ENCODE measurements at regions not wholly inside any gene's neighbourhood (a gene's known extent, or its start where the extent isn't known, plus 50 kb on each side); places are given as distances from the start of the nearest gene placed in this dataset.
"Not testable (repeated sequence)": the region's sequence is repeated elsewhere in the genome, so short reads cannot be mapped to it uniquely, and the experiment has no call there.

DNA sequence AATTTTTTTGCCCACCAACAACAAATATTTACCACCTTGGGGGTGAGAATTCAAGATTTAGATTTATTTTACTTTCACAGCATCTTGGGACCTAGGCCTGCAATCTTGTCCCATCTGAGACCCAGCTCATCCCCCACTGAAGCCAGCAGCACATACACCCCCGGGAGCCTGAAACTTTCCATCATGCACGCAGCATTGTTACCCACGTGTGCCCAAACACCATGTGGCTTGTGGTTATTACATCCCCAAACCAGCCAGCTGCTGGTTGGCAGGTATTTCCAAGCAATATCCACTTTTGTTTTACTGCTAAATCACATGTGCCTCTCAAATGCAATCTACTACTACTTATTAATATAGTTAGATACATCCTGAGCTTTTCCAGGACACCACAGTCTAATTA is 149.3 kb upstream of the NT5E start:
- no peak overlapping the region for H3K27ac ChIP-seq
- no peak overlapping the region for H3K4me2 ChIP-seq (ENCODE audit: unreplicated experiment)
- no peaks in the 10 kb centered on the region for H3K9me3 ChIP-seq (ENCODE audit: low read depth)
- H3K36me3 ChIP-seq (ENCODE audit: low read depth): no peaks in the 10 kb centered on the region
- H3K9me2 ChIP-seq (ENCODE audit: insufficient read depth): no peaks in the 10 kb centered on the region
- H3F3A ChIP-seq (ENCODE audit: insufficient read depth): no peaks in the 10 kb centered on the region
- H3K27me3 ChIP-seq (replicated peaks; ENCODE audit: insufficient read depth): no peaks in the 10 kb centered on the region
- no peaks in the 10 kb centered on the region for H4K20me1 ChIP-seq (ENCODE audit: insufficient read depth)
- H2AFZ ChIP-seq: no peak overlapping the region
- no peak for TF ChIP-seq EZH2 (IDR thresholded peaks at IDR 0.05; ENCODE audit: insufficient read depth, poor library complexity, severe bottlenecking)
- TF ChIP-seq EZH2phosphoT487 (IDR thresholded peaks at IDR 0.05; ENCODE audit: insufficient read depth, low read depth): no peak
- DNase-seq: no peak
- no peak overlapping the region for H3K9ac ChIP-seq
- H3K79me2 ChIP-seq (ENCODE audit: insufficient read depth): no peaks in the 10 kb centered on the region
- no peaks in the 10 kb centered on the region for H3K4me1 ChIP-seq (ENCODE audit: insufficient read depth)
- WGBS, 2 experiments (ENCODE audit: low coverage in 1 of 2, low lambda C conversion rate in 2 of 2, missing lambda C conversion rate in 2 of 2): 56 to 58% methylated on average over 3 of the region's 3 CpGs
- in situ Hi-C loops (cut with MboI): no loop called here
- no peak overlapping the region for H3K4me3 ChIP-seq

GRCh38 chr6:85298553-85298952 is 151.3 kb upstream of the NT5E start:
- no peaks in the 10 kb centered on the region for H3K4me1 ChIP-seq (ENCODE audit: insufficient read depth)
- in situ Hi-C loops (cut with MboI): no loop called here
- H2AFZ ChIP-seq: no peak overlapping the region
- no peak overlapping the region for H3K27ac ChIP-seq
- H3K27me3 ChIP-seq (replicated peaks; ENCODE audit: insufficient read depth): no peaks in the 10 kb centered on the region
- no peaks in the 10 kb centered on the region for H3K36me3 ChIP-seq (ENCODE audit: low read depth)
- no peak overlapping the region for H3K9ac ChIP-seq
- H4K20me1 ChIP-seq (ENCODE audit: insufficient read depth): no peaks in the 10 kb centered on the region
- no peaks in the 10 kb centered on the region for H3K9me2 ChIP-seq (ENCODE audit: insufficient read depth)
- no peak overlapping the region for H3K4me2 ChIP-seq (ENCODE audit: unreplicated experiment)
- H3K9me3 ChIP-seq (ENCODE audit: low read depth): no peaks in the 10 kb centered on the region
- DNase-seq: no peak
- no peak overlapping the region for H3K4me3 ChIP-seq
- H3K79me2 ChIP-seq (ENCODE audit: insufficient read depth): no peaks in the 10 kb centered on the region
- no peaks in the 10 kb centered on the region for H3F3A ChIP-seq (ENCODE audit: insufficient read depth)
- 46 to 55% methylated on average over 3 of the region's 3 CpGs for WGBS, 2 experiments (ENCODE audit: low coverage in 1 of 2, low lambda C conversion rate in 2 of 2, missing lambda C conversion rate in 2 of 2)
- TF ChIP-seq EZH2 (IDR thresholded peaks at IDR 0.05; ENCODE audit: insufficient read depth, poor library complexity, severe bottlenecking) (no peak), EZH2phosphoT487 (IDR thresholded peaks at IDR 0.05; ENCODE audit: insufficient read depth, low read depth) (no peak)

DNA sequence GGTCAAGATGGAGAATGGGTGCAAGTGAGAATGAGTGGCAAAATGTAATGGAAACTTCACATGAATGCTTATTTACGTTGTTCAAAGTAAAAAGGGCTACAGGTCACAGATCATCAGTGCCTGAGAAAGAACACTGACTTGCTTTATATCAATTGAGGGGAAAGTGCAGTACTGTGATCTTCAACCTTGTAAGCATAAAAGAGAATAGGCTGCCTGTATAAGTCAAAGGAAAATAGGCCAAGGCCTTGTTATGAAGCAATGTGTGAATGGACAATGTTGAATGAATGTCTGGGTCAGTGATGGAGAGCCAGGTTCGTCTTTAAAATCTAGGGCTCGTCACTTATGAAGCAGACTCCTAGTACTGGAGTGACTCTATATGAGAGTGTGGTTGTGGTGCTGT is 158.6 kb upstream of the NT5E start:
- Histone ChIP-seq H3K4me1 (ENCODE audit: insufficient read depth) (no peaks in the 10 kb centered on the region), H4K20me1 (ENCODE audit: insufficient read depth) (no peaks in the 10 kb centered on the region), H2AFZ (no peak overlapping the region), H3K36me3 (ENCODE audit: low read depth) (no peaks in the 10 kb centered on the region), H3K4me2 (ENCODE audit: unreplicated experiment) (no peak overlapping the region), H3K4me3 (no peak overlapping the region), H3K9ac (no peak overlapping the region), H3F3A (ENCODE audit: insufficient read depth) (no peaks in the 10 kb centered on the region), H3K9me2 (ENCODE audit: insufficient read depth) (no peaks in the 10 kb centered on the region), H3K27ac (no peak overlapping the region), H3K27me3 (replicated peaks; ENCODE audit: insufficient read depth) (no peaks in the 10 kb centered on the region; the same call in 1 of the 2 replicates), H3K79me2 (ENCODE audit: insufficient read depth) (no peaks in the 10 kb centered on the region), H3K9me3 (ENCODE audit: low read depth) (no peaks in the 10 kb centered on the region)
- TF ChIP-seq EZH2 (IDR thresholded peaks at IDR 0.05; ENCODE audit: insufficient read depth, poor library complexity, severe bottlenecking) (no peak), EZH2phosphoT487 (IDR thresholded peaks at IDR 0.05; ENCODE audit: insufficient read depth, low read depth) (no peak)
- DNase-seq: no peak
- in situ Hi-C loops (cut with MboI): no loop called here
- 70 to 79% methylated on average over 3 of the region's 3 CpGs for WGBS, 2 experiments (ENCODE audit: low coverage in 1 of 2, low lambda C conversion rate in 2 of 2, missing lambda C conversion rate in 2 of 2)

GRCh38 chr6:85287654-85288053 is 162.2 kb upstream of the NT5E start:
- no peaks in the 10 kb centered on the region for H3K4me1 ChIP-seq (ENCODE audit: insufficient read depth)
- no peaks in the 10 kb centered on the region; the same call in 1 of the 2 replicates for H3K27me3 ChIP-seq (replicated peaks; ENCODE audit: insufficient read depth)
- no peak overlapping the region for H2AFZ ChIP-seq
- H3F3A ChIP-seq (ENCODE audit: insufficient read depth): no peaks in the 10 kb centered on the region
- WGBS, 2 experiments (ENCODE audit: low coverage in 1 of 2, low lambda C conversion rate in 2 of 2, missing lambda C conversion rate in 2 of 2): 67 to 68% methylated on average over 9 of the region's 9 CpGs
- H3K9me3 ChIP-seq (ENCODE audit: low read depth): no peaks in the 10 kb centered on the region
- no peak overlapping the region for H3K4me3 ChIP-seq
- DNase-seq: no peak
- H3K9me2 ChIP-seq (ENCODE audit: insufficient read depth): no peaks in the 10 kb centered on the region
- in situ Hi-C loops (cut with MboI): no loop called here
- H3K79me2 ChIP-seq (ENCODE audit: insufficient read depth): no peaks in the 10 kb centered on the region
- no peak for TF ChIP-seq EZH2phosphoT487 (IDR thresholded peaks at IDR 0.05; ENCODE audit: insufficient read depth, low read depth)
- no peak for TF ChIP-seq EZH2 (IDR thresholded peaks at IDR 0.05; ENCODE audit: insufficient read depth, poor library complexity, severe bottlenecking)
- no peaks in the 10 kb centered on the region for H3K36me3 ChIP-seq (ENCODE audit: low read depth)
- no peak overlapping the region for H3K9ac ChIP-seq
- no peak overlapping the region for H3K4me2 ChIP-seq (ENCODE audit: unreplicated experiment)
- H4K20me1 ChIP-seq (ENCODE audit: insufficient read depth): no peaks in the 10 kb centered on the region
- H3K27ac ChIP-seq: no peak overlapping the region

GRCh38 chr6:85287158-85287557 is 162.7 kb upstream of the NT5E start:
- no peak for DNase-seq
- Histone ChIP-seq H3K4me2 (ENCODE audit: unreplicated experiment) (no peak overlapping the region), H3K9me3 (ENCODE audit: low read depth) (no peaks in the 10 kb centered on the region), H3K4me1 (ENCODE audit: insufficient read depth) (no peaks in the 10 kb centered on the region), H2AFZ (no peak overlapping the region), H3K27me3 (replicated peaks; ENCODE audit: insufficient read depth) (no peaks in the 10 kb centered on the region; the same call in 1 of the 2 replicates), H3K27ac (no peak overlapping the region), H3K9me2 (ENCODE audit: insufficient read depth) (no peaks in the 10 kb centered on the region), H4K20me1 (ENCODE audit: insufficient read depth) (no peaks in the 10 kb centered on the region), H3K36me3 (ENCODE audit: low read depth) (no peaks in the 10 kb centered on the region), H3K79me2 (ENCODE audit: insufficient read depth) (no peaks in the 10 kb centered on the region), H3K4me3 (no peak overlapping the region), H3F3A (ENCODE audit: insufficient read depth) (no peaks in the 10 kb centered on the region), H3K9ac (no peak overlapping the region)
- 26 to 32% methylated on average over 3 of the region's 3 CpGs for WGBS, 2 experiments (ENCODE audit: low coverage in 1 of 2, low lambda C conversion rate in 2 of 2, missing lambda C conversion rate in 2 of 2)
- in situ Hi-C loops (cut with MboI): no loop called here
- TF ChIP-seq EZH2 (IDR thresholded peaks at IDR 0.05; ENCODE audit: insufficient read depth, poor library complexity, severe bottlenecking): no peak
- TF ChIP-seq EZH2phosphoT487 (IDR thresholded peaks at IDR 0.05; ENCODE audit: insufficient read depth, low read depth): no peak

GRCh38 chr6:85286507-85286906 is 163.4 kb upstream of the NT5E start:
- H3K9ac ChIP-seq; H3K27me3 ChIP-seq (replicated peaks; ENCODE audit: insufficient read depth); H2AFZ ChIP-seq; H3K9me2 ChIP-seq (ENCODE audit: insufficient read depth); H4K20me1 ChIP-seq (ENCODE audit: insufficient read depth); H3K36me3 ChIP-seq (ENCODE audit: low read depth); H3F3A ChIP-seq (ENCODE audit: insufficient read depth); H3K9me3 ChIP-seq (ENCODE audit: low read depth); H3K4me1 ChIP-seq (ENCODE audit: insufficient read depth); in situ Hi-C loops (cut with MboI); H3K79me2 ChIP-seq (ENCODE audit: insufficient read depth); H3K4me3 ChIP-seq; H3K4me2 ChIP-seq (ENCODE audit: unreplicated experiment); H3K27ac ChIP-seq: not testable (repeated sequence)
- DNase-seq: peak; percentile 12
